Neuron (in vitro differentiated cells): ENCODE measurements at regions not wholly inside any gene's neighbourhood (a gene's known extent, or its start where the extent isn't known, plus 50 kb on each side); places are given as distances from the start of the nearest gene placed in this dataset.

ENCODE experiments used
- H2AFZ ChIP-seq: one replicate; pipeline ENCODE4 v1.6.1; 2013; ENCODE audit warnings: low read depth, mild to moderate bottlenecking, inconsistent platforms, low read length, moderate library complexity
- H3K27me3 ChIP-seq: one replicate; pipeline ENCODE4 v1.6.1; 2013; ENCODE audit warnings: low read length; ENCODE audit not compliant: insufficient read depth
- H3K36me3 ChIP-seq: one replicate; pipeline ENCODE4 v1.6.1; 2013; ENCODE audit warnings: low read length; ENCODE audit not compliant: insufficient read depth
- H3K4me1 ChIP-seq: one replicate; pipeline ENCODE4 v1.6.1; 2013; ENCODE audit warnings: low read length; ENCODE audit not compliant: insufficient read depth
- H3K4me3 ChIP-seq: 2 replicates; pipeline ENCODE4 v1.5.1; 2013; ENCODE audit warnings: mild to moderate bottlenecking, low read length, moderate library complexity
- H3K9me3 ChIP-seq: one replicate; pipeline ENCODE4 v1.6.1; 2013; ENCODE audit warnings: low read length

- H3K27me3 ChIP-seq = no peaks in the 10 kb centered on the region
- H3K9me3 ChIP-seq = no peaks in the 10 kb centered on the region
- no peaks in the 10 kb centered on the region for H3K36me3 ChIP-seq
- no peaks in the 10 kb centered on the region for H3K4me1 ChIP-seq
- H2AFZ ChIP-seq = no peak overlapping the region
- no peak overlapping the region for H3K4me3 ChIP-seq
These were observed 2245.1 kb downstream of the PCDH9 start for GRCh38 chr13:64985075-64985474.

- H3K27me3 ChIP-seq = no peaks in the 10 kb centered on the region
- H3K9me3 ChIP-seq = peaks cover 5% of the 10 kb centered on the region
- H2AFZ ChIP-seq = no peak overlapping the region
- H3K4me3 ChIP-seq = no peak overlapping the region
- no peaks in the 10 kb centered on the region for H3K36me3 ChIP-seq
- no peaks in the 10 kb centered on the region for H3K4me1 ChIP-seq
These were observed 2267.7 kb downstream of the PCDH9 start for GRCh38 chr13:64962404-64962803.

- H3K4me3 ChIP-seq = no peak overlapping the region
- no peaks in the 10 kb centered on the region for H3K27me3 ChIP-seq
- peaks cover 5% of the 10 kb centered on the region for H3K9me3 ChIP-seq
- no peaks in the 10 kb centered on the region for H3K4me1 ChIP-seq
- H2AFZ ChIP-seq = no peak overlapping the region
- H3K36me3 ChIP-seq = no peaks in the 10 kb centered on the region
These were observed 2270.9 kb downstream of the PCDH9 start for GRCh38 chr13:64959276-64959675.

GRCh38 chr13:64958106-64958505 is 2272.0 kb downstream of the PCDH9 start:
- H3K4me3 ChIP-seq = no peak overlapping the region
- no peaks in the 10 kb centered on the region for H3K36me3 ChIP-seq
- no peaks in the 10 kb centered on the region for H3K4me1 ChIP-seq
- no peaks in the 10 kb centered on the region for H3K27me3 ChIP-seq
- H3K9me3 ChIP-seq = peaks cover 5% of the 10 kb centered on the region
- H2AFZ ChIP-seq = no peak overlapping the region

- Histone ChIP-seq H2AFZ (no peak overlapping the region), H3K27me3 (no peaks in the 10 kb centered on the region), H3K4me1 (no peaks in the 10 kb centered on the region), H3K4me3 (no peak overlapping the region), H3K36me3 (no peaks in the 10 kb centered on the region), H3K9me3 (no peaks in the 10 kb centered on the region)
These were observed 2291.5 kb downstream of the PCDH9 start for GRCh38 chr13:64938660-64939059.

GRCh38 chr13:64937302-64937701 is 2292.8 kb downstream of the PCDH9 start:
- Histone ChIP-seq H3K27me3 (no peaks in the 10 kb centered on the region), H3K4me3 (no peak overlapping the region), H3K4me1 (no peaks in the 10 kb centered on the region), H2AFZ (no peak overlapping the region), H3K36me3 (no peaks in the 10 kb centered on the region), H3K9me3 (no peaks in the 10 kb centered on the region)

GRCh38 chr13:64936879-64937278 is 2293.3 kb downstream of the PCDH9 start:
- Histone ChIP-seq H3K4me1 (no peaks in the 10 kb centered on the region), H3K4me3 (no peak overlapping the region), H3K9me3 (no peaks in the 10 kb centered on the region), H3K36me3 (no peaks in the 10 kb centered on the region), H2AFZ (no peak overlapping the region), H3K27me3 (no peaks in the 10 kb centered on the region)

- Histone ChIP-seq H2AFZ (no peak overlapping the region), H3K4me1 (no peaks in the 10 kb centered on the region), H3K4me3 (no peak overlapping the region), H3K27me3 (no peaks in the 10 kb centered on the region), H3K9me3 (no peaks in the 10 kb centered on the region), H3K36me3 (no peaks in the 10 kb centered on the region)
These were observed 2294.7 kb downstream of the PCDH9 start for GRCh38 chr13:64935441-64935840.

GRCh38 chr13:64934569-64935362 is 2295.4 kb downstream of the PCDH9 start:
- Histone ChIP-seq H3K4me3 (no peak overlapping the region), H3K9me3 (no peaks in the 10 kb centered on the region), H3K27me3 (no peaks in the 10 kb centered on the region), H2AFZ (no peak overlapping the region), H3K36me3 (no peaks in the 10 kb centered on the region), H3K4me1 (no peaks in the 10 kb centered on the region)

- Histone ChIP-seq H3K9me3 (no peaks in the 10 kb centered on the region), H3K36me3 (no peaks in the 10 kb centered on the region), H3K27me3 (no peaks in the 10 kb centered on the region), H3K4me1 (no peaks in the 10 kb centered on the region), H2AFZ (no peak overlapping the region), H3K4me3 (no peak overlapping the region)
These were observed 2299.5 kb downstream of the PCDH9 start for GRCh38 chr13:64930636-64931035.

- H3K36me3 ChIP-seq = no peaks in the 10 kb centered on the region
- no peaks in the 10 kb centered on the region for H3K9me3 ChIP-seq
- no peak overlapping the region for H3K4me3 ChIP-seq
- H2AFZ ChIP-seq = no peak overlapping the region
- no peaks in the 10 kb centered on the region for H3K4me1 ChIP-seq
- H3K27me3 ChIP-seq = no peaks in the 10 kb centered on the region
These were observed 2301.2 kb downstream of the PCDH9 start for GRCh38 chr13:64928696-64929499.

GRCh38 chr13:64925727-64926126 is 2304.4 kb downstream of the PCDH9 start:
- no peak overlapping the region for H3K4me3 ChIP-seq
- no peaks in the 10 kb centered on the region for H3K4me1 ChIP-seq

GRCh38 chr13:64925284-64925683 is 2304.9 kb downstream of the PCDH9 start:
- no peaks in the 10 kb centered on the region for H3K36me3 ChIP-seq
- H3K4me1 ChIP-seq = no peaks in the 10 kb centered on the region
- no peaks in the 10 kb centered on the region for H3K9me3 ChIP-seq
- no peak overlapping the region for H3K4me3 ChIP-seq
- no peaks in the 10 kb centered on the region for H3K27me3 ChIP-seq
- no peak overlapping the region for H2AFZ ChIP-seq

More at GRCh38 chr13:64925727-64926126, 2304.4 kb downstream of the PCDH9 start:
- Histone ChIP-seq H3K9me3 (no peaks in the 10 kb centered on the region), H3K27me3 (no peaks in the 10 kb centered on the region), H2AFZ (no peak overlapping the region), H3K36me3 (no peaks in the 10 kb centered on the region)
